Cardiac muscle cell (in vitro differentiated cells and primary cell): ENCODE measurements at regions not wholly inside any gene's neighbourhood (a gene's known extent, or its start where the extent isn't known, plus 50 kb on each side); places are given as distances from the start of the nearest gene placed in this dataset.

Experiments used
- DNase-seq, 2 donors: peaks; one replicate each; pipeline versions ENCODE4 v3.0.0 to v3.0.0-alpha.2; 2010 to 2017; ENCODE audit warnings: low read depth in 1 of 2, low spot score in 1 of 2
- H3K27ac ChIP-seq: fragments of 200-600 bp; sonication (generic); 2 replicates; pipeline ENCODE4 v1.5.1; 2016
- H3K27me3 ChIP-seq: fragments of 200-600 bp; sonication (generic); 2 replicates; pipeline ENCODE4 v1.6.0; 2016; ENCODE audit warnings: control low read depth
- H3K36me3 ChIP-seq: fragments of 200-600 bp; sonication (generic); 2 replicates; pipeline ENCODE4 v1.5.1; 2016; ENCODE audit warnings: control low read depth
- H3K4me1 ChIP-seq: fragments of 200-600 bp; sonication (generic); 2 replicates; pipeline ENCODE4 v1.8.1; 2017; ENCODE audit warnings: low read depth, mild to moderate bottlenecking, mixed run types
- H3K4me3 ChIP-seq: fragments of 200-600 bp; sonication (generic); 2 replicates; pipeline ENCODE4 v1.5.1; 2016; ENCODE audit warnings: mild to moderate bottlenecking
- H3K9me3 ChIP-seq: fragments of 200-600 bp; sonication (generic); 2 replicates; pipeline ENCODE4 v1.5.1; 2017; ENCODE audit warnings: low read depth, mild to moderate bottlenecking, control low read depth
- TF ChIP-seq, protein P1 (sequence below): IDR thresholded peaks from 2 replicates; pipeline ENCODE4 v1.5.1; 2012; ENCODE audit warnings: low read depth, mild to moderate bottlenecking, low read length

DNA sequence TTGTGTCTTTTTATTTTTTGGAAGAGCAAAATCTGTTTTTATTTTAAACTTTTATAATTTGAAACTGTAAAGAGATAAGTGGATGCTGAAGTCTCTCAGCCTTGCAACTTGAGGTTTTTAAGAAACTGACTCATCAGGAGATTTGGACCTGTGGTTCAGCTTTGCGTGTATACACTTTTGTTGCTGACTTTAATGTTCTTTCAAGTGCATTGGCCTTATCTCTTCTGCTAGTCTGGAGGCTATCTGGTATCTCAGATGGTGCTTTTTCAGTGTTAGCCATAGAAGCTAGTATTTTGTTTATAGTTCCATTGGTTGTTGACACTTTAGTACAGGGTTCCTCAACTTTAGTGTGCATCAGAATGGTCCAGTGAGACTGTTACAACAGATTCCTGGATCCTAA lies 504.0 kb upstream of the SPTLC3 start:
- Histone ChIP-seq H3K36me3 (no peaks in the 10 kb centered on the region), H3K4me3 (no peak overlapping the region), H3K9me3 (no peaks in the 10 kb centered on the region), H3K27ac (no peak overlapping the region), H3K27me3 (no peaks in the 10 kb centered on the region), H3K4me1 (no peaks in the 10 kb centered on the region)
- TF ChIP-seq, protein P1, sequence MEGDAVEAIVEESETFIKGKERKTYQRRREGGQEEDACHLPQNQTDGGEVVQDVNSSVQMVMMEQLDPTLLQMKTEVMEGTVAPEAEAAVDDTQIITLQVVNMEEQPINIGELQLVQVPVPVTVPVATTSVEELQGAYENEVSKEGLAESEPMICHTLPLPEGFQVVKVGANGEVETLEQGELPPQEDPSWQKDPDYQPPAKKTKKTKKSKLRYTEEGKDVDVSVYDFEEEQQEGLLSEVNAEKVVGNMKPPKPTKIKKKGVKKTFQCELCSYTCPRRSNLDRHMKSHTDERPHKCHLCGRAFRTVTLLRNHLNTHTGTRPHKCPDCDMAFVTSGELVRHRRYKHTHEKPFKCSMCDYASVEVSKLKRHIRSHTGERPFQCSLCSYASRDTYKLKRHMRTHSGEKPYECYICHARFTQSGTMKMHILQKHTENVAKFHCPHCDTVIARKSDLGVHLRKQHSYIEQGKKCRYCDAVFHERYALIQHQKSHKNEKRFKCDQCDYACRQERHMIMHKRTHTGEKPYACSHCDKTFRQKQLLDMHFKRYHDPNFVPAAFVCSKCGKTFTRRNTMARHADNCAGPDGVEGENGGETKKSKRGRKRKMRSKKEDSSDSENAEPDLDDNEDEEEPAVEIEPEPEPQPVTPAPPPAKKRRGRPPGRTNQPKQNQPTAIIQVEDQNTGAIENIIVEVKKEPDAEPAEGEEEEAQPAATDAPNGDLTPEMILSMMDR = no peak
- DNase-seq = no peak

DNA sequence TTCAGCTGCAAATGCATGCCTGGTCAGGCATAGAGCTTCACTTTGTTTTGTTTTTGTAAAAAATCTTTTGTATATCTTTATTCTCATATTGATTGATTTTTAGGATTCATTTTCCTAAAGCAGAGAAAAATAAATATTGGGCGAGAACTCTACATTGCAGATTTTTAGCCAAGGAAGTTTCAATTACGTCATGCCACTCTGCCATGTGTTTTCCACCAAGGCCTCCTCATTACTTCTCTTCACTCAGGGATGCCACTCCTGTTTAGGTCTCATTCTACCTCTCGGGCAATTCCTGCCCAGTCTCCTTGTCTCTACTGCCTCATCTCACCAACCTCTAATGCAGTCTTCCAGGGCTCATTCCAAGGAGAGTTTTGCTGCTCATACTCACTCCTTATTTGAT lies 497.3 kb upstream of the SPTLC3 start:
- Histone ChIP-seq H3K9me3 (no peaks in the 10 kb centered on the region), H3K27ac (no peak overlapping the region), H3K36me3 (no peaks in the 10 kb centered on the region), H3K27me3 (no peaks in the 10 kb centered on the region), H3K4me1 (no peaks in the 10 kb centered on the region), H3K4me3 (no peak overlapping the region)
- TF ChIP-seq, protein P1 = no peak
- no peak for DNase-seq

- no peaks in the 10 kb centered on the region for H3K4me1 ChIP-seq
- TF ChIP-seq, protein P1 = no peak
- no peaks in the 10 kb centered on the region for H3K9me3 ChIP-seq
- DNase-seq = no peak
- no peak overlapping the region for H3K27ac ChIP-seq
- H3K27me3 ChIP-seq = no peaks in the 10 kb centered on the region
- H3K36me3 ChIP-seq = no peaks in the 10 kb centered on the region
- H3K4me3 ChIP-seq = no peak overlapping the region
Observed at GRCh38 chr20:12512755-12513154, 496.0 kb upstream of the SPTLC3 start.

GRCh38 chr20:12528104-12528503 lies 480.7 kb upstream of the SPTLC3 start:
- no peaks in the 10 kb centered on the region for H3K4me1 ChIP-seq
- H3K4me3 ChIP-seq = no peak overlapping the region
- H3K36me3 ChIP-seq = no peaks in the 10 kb centered on the region
- TF ChIP-seq, protein P1 = no peak
- no peak for DNase-seq
- H3K9me3 ChIP-seq = no peaks in the 10 kb centered on the region
- H3K27me3 ChIP-seq = no peaks in the 10 kb centered on the region
- H3K27ac ChIP-seq = no peak overlapping the region

GRCh38 chr20:12528591-12529041 lies 480.2 kb upstream of the SPTLC3 start:
- Histone ChIP-seq H3K4me1 (no peaks in the 10 kb centered on the region), H3K27ac (no peak overlapping the region), H3K4me3 (no peak overlapping the region), H3K27me3 (no peaks in the 10 kb centered on the region), H3K36me3 (no peaks in the 10 kb centered on the region), H3K9me3 (no peaks in the 10 kb centered on the region)
- TF ChIP-seq, protein P1 = no peak
- DNase-seq = no peak

- no peaks in the 10 kb centered on the region for H3K36me3 ChIP-seq
- H3K9me3 ChIP-seq = no peaks in the 10 kb centered on the region
- no peaks in the 10 kb centered on the region for H3K27me3 ChIP-seq
- H3K27ac ChIP-seq = no peak overlapping the region
- H3K4me3 ChIP-seq = no peak overlapping the region
- TF ChIP-seq, protein P1 = no peak
- H3K4me1 ChIP-seq = no peaks in the 10 kb centered on the region
- no peak for DNase-seq
Observed at GRCh38 chr20:12531626-12532025, 477.1 kb upstream of the SPTLC3 start.
